Thymus (tissue), 11 donors: ENCODE measurements at regions not wholly inside any gene's neighbourhood (a gene's known extent, or its start where the extent isn't known, plus 50 kb on each side); places are given as distances from the start of the nearest gene placed in this dataset.

Source experiments
- DNase-seq, 9 donors: peaks; one replicate each; pipeline ENCODE4 v3.0.0-alpha.2; 2013; ENCODE audit warnings: low spot score in 9 of 9, low read depth in 6 of 9, missing footprints in 1 of 9
- H3K27ac ChIP-seq, 2 donors: one replicate each; pipeline ENCODE4 v1.5.1; 2013; ENCODE audit warnings: control low read depth in 1 of 2, low read depth in 1 of 2, low read length in 1 of 2, mild to moderate bottlenecking in 1 of 2, moderate library complexity in 1 of 2
- H3K27me3 ChIP-seq, 2 donors: one replicate each; pipeline ENCODE4 v1.5.1; 2013; ENCODE audit warnings: low read length in 1 of 2; ENCODE audit not compliant: control insufficient read depth in 2 of 2, insufficient read depth in 1 of 2
- H3K36me3 ChIP-seq, 2 donors: one replicate each; pipeline ENCODE4 v1.5.1; 2013; ENCODE audit warnings: low read length in 1 of 2, mild to moderate bottlenecking in 1 of 2, moderate library complexity in 1 of 2; ENCODE audit not compliant: control insufficient read depth in 2 of 2, insufficient read depth in 2 of 2
- H3K4me1 ChIP-seq, 2 donors: one replicate each; pipeline ENCODE4 v1.5.1; 2013; ENCODE audit warnings: low read length in 2 of 2; ENCODE audit not compliant: control insufficient read depth in 2 of 2, insufficient read depth in 2 of 2
- H3K4me3 ChIP-seq, 2 donors: one replicate each; pipeline ENCODE4 v1.5.1; 2013; ENCODE audit warnings: low read length in 2 of 2, control low read depth in 1 of 2, mild to moderate bottlenecking in 1 of 2
- H3K9me3 ChIP-seq, 2 donors: one replicate each; pipeline ENCODE4 v1.5.1; 2013; ENCODE audit warnings: low read length in 1 of 2, mild to moderate bottlenecking in 1 of 2; ENCODE audit not compliant: control insufficient read depth in 2 of 2, insufficient read depth in 1 of 2
- WGBS: extraction: QIAGEN DNeasy Blood & Tissue Kit; methylation state at CpG from one replicate; pipeline ENCODE4 v1.1.7; 2013; 5-methylcytosine and 5-hydroxymethylcytosine counted together
- donor health status: healthy.

DNA sequence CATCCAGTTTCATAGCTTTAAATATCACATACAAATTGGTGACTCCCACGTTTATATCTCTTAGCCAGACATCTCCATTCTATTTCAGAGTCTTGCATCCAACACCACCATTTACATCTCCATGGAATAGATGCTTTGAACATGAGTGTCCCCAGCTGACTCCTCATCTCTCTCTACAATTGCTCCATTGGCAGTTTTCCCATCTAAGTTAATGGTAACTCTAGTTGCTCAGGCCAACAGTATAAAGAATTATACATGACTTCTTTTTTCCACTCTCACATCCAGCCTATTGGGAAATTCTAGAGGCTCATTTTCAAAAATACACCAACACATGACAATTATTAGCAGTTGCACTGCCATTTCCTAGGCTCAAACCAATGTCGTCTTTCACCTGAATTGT, 388.2 kb downstream of the STIM2 start:
- no peak for DNase-seq
- Histone ChIP-seq H3K27me3 (no peaks in the 10 kb centered on the region), H3K36me3 (no peaks in the 10 kb centered on the region), H3K9me3 (no peaks in the 10 kb centered on the region), H3K4me1 (no peaks in the 10 kb centered on the region), H3K27ac (no peak overlapping the region), H3K4me3 (no peak overlapping the region)
- 75% methylated on average over 2 of the region's 2 CpGs for WGBS

DNA sequence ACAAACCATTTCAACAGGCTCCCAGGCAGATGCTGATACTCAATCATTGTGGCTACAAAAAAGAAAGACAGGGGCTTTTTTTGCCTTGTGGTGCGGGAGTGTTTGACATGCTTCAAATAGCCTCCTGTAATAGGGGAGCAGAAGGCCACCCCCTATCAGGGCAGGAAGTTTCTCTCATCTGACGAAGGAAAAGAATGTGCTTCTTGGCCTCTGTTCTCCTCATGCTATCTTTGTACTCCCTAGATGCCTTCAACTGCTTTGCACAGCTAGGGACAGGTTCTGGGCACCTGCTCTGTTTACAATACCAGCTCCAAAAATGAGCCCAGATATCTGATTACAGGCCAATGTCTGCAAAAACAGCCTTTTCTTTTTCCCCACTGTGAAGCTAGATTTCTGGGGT, 391.1 kb downstream of the STIM2 start:
- H3K36me3 ChIP-seq, result no peaks in the 10 kb centered on the region
- 76% methylated on average over 2 of the region's 2 CpGs for WGBS
- H3K4me1 ChIP-seq, result no peaks in the 10 kb centered on the region
- H3K9me3 ChIP-seq, result no peaks in the 10 kb centered on the region
- H3K4me3 ChIP-seq, result no peak overlapping the region
- DNase-seq, result no peak
- no peaks in the 10 kb centered on the region for H3K27me3 ChIP-seq
- H3K27ac ChIP-seq, result no peak overlapping the region

DNA sequence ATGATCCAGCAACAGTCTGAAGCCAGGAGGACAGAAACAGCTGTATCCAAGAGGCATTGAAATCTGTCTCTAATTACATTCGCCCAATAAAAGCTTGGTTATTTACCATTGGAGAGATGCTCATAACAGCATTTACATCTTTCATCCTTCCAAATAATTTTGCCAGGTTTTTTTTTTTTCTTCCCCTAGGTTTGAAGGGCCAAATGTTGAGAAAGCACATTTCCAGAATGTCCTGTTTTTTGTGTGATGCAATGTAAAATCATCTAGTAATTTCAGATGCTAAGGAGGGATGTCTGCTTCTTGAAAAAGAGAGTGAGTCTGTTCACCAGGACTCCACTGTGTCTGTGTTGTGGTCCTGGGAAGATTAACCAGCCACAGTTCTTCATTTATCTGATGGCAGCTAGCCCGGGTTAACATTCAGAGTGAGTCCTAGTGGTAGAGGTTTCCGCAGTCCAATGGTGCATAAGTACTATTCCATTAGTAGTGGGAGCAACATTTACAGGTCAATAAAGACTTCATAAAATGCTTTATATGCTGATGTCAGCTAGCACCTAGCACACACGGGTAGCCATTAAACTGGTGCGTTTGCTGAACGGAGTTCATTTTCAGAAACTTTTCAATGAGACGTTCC, 406.8 kb downstream of the STIM2 start:
- DNase-seq, result no peak
- 83% methylated on average over 7 of the region's 7 CpGs for WGBS
- H3K4me3 ChIP-seq, result no peak overlapping the region
- no peak overlapping the region for H3K27ac ChIP-seq
- H3K9me3 ChIP-seq, result no peaks in the 10 kb centered on the region
- no peaks in the 10 kb centered on the region for H3K36me3 ChIP-seq
- H3K4me1 ChIP-seq, result no peaks in the 10 kb centered on the region
- H3K27me3 ChIP-seq, result no peaks in the 10 kb centered on the region

DNA sequence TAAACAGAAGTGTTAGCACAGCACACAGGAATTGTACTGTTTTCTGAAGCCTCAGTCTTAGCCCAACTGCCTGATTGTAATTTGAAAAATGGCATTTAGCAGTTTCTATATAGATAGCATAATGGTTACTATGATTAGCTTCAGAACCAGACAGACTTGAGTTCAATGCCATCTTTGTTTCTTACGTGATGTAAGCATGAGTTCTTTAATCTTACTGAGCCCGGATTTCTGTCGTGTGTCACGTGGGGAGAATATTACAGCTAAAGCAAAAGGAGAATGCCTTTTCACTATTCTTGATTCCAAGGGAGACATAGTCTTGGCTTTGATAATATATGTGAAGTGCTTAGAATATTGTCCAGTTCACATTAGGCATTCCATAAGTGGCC, 407.3 kb downstream of the STIM2 start:
- DNase-seq, result no peak
- WGBS, result 93% methylated on average over 4 of the region's 4 CpGs
- H3K4me1 ChIP-seq, result no peaks in the 10 kb centered on the region
- no peaks in the 10 kb centered on the region for H3K36me3 ChIP-seq
- H3K27me3 ChIP-seq, result no peaks in the 10 kb centered on the region
- no peaks in the 10 kb centered on the region for H3K9me3 ChIP-seq
- no peak overlapping the region for H3K4me3 ChIP-seq
- H3K27ac ChIP-seq, result no peak overlapping the region

DNA sequence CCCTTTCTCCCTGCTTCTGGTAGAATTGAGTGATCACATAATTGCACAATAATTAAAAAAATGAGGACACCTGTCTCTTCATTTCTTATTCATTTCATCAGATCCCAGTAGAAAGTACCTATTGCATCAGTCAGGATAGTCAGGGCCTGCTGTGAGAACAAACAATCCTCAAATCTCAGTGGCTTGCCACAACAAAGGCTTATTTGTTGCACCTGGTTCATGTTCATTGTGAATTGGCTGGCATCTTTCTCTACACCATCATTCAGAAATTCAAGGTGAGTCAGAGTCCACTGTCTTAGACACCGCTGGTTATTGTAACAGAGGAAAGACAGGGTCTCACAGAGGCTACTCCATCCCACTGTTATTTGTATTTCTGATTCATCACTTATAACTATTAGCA, 409.8 kb downstream of the STIM2 start:
- H3K4me3 ChIP-seq, result no peak overlapping the region
- H3K27ac ChIP-seq, result no peak overlapping the region
- 88% methylated on average over 1 of the region's 1 CpG for WGBS
- no peaks in the 10 kb centered on the region for H3K9me3 ChIP-seq
- H3K36me3 ChIP-seq, result no peaks in the 10 kb centered on the region
- H3K27me3 ChIP-seq, result no peaks in the 10 kb centered on the region
- DNase-seq, result no peak
- no peaks in the 10 kb centered on the region for H3K4me1 ChIP-seq

DNA sequence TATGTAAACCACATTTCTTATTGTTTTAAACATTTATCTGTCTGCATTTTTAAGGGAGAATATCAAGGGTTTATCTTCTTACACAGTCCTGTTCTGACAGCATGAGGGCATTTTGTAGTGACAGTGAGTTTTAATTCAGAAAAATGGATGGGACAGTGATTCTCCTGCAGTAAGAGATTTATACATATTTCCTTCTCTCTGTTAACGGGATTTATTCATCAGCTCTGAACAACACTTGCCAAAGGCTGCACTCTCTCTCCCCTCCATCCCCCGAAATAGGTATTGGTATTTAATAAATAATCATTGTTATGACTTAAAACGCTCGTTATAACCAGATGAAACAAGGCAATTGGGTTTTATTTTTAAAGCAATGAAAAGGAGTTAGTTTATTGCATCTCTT, 410.9 kb downstream of the STIM2 start:
- Histone ChIP-seq H3K4me3 (no peak overlapping the region), H3K9me3 (no peaks in the 10 kb centered on the region), H3K36me3 (no peaks in the 10 kb centered on the region), H3K27me3 (no peaks in the 10 kb centered on the region), H3K27ac (no peak overlapping the region), H3K4me1 (no peaks in the 10 kb centered on the region)
- 87% methylated on average over 4 of the region's 4 CpGs for WGBS
- no peak for DNase-seq

DNA sequence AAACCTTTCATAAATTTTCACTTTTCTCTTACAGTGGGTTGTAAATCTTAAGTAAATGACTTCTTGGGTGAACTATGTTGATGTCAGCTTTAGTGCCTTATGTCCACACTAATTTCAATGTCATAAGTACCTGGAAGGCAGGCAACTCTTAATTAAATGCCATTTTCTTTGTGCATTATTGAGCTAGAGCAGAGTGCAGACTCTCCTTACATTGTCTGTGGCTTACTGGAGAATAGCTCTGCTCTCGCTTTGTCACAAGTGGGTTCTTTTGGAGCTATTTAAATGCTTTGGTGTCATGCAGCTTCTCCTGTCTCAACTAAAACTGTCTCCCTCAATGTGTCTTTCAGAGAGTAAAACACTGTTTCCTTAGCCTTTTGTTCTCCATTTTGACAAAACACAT, 411.6 kb downstream of the STIM2 start:
- Histone ChIP-seq H3K4me3 (no peak overlapping the region), H3K27ac (no peak overlapping the region), H3K4me1 (no peaks in the 10 kb centered on the region), H3K27me3 (no peaks in the 10 kb centered on the region), H3K9me3 (no peaks in the 10 kb centered on the region), H3K36me3 (no peaks in the 10 kb centered on the region)
- no peak for DNase-seq
- WGBS, result 0% methylated on average over 1 of the region's 1 CpG

DNA sequence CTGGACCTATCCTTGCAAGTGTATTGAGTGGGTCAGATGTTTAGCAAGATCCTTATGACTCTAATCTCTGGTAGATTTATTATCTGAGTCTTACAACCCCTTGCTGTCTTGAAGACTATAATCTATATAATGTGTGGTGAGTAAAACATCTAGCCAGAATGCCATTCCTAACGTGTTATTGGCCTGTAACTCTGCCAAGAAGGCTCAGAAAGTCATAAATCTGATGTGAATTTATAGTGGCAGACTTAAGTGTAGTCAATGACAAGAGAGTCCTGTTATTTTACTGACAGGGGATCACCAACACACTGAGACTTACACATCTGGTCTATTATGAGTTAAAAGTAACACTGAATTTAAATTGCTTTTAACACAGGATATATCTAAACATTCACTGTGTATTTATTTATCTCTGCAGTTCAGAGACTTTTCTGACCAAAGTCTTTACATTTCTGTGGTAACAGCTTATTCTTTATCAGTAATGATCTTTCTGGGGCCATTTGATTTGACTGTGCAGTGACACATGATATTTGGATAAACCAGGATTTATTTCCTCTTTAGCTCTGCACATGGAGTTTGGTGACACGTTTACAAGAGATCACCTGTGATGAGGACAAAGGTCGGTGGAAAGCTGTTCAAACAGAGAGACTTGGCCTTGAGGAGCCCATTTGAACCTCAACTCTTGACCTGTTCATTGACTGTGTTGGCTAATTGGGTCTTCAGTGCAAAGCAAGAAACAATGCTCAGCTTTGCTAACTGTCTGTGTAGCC, 415.8 kb downstream of the STIM2 start:
- no peak overlapping the region for H3K4me3 ChIP-seq
- H3K36me3 ChIP-seq, result no peaks in the 10 kb centered on the region
- WGBS, result 76% methylated on average over 3 of the region's 3 CpGs
- no peaks in the 10 kb centered on the region for H3K9me3 ChIP-seq
- H3K27me3 ChIP-seq, result no peaks in the 10 kb centered on the region
- H3K27ac ChIP-seq, result no peak overlapping the region
- H3K4me1 ChIP-seq, result no peaks in the 10 kb centered on the region
- DNase-seq, result no peak

DNA sequence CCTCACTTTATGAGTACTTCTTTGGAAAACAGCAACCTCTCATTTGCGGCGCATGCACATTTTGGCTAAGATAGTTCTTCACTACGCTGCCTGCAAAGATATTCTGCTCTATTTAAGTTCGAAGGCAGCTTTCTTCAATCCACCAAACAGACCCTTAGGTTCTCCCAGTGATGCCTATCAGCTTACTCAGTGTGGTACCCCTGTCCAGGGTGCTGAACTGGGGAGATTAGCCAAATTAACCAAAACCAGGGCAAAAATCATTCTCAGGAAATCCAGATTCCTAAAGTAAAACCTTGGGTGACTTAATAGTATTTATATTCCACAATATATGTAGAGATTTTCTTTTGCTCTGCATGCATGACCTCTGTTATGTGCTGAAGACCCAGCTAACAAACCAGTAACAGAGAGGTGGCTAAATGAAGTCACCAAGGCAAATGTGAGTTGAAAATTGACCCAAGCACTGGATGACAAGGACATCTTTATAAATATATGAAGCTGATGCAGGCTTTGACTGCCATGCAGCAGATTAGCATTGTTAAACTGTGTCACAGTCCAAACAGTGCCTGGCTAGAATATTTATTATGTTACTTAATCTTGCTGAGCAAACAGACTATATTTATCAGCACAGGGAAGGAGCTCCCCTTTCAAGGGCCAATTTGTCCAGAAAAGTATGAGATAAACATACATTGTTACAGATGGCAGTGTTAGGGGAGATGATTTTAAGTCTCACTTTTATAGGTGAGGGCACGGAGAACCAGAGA, 418.2 kb downstream of the STIM2 start:
- 72% methylated on average over 5 of the region's 5 CpGs for WGBS
- Histone ChIP-seq H3K9me3 (no peaks in the 10 kb centered on the region), H3K4me3 (no peak overlapping the region), H3K4me1 (no peaks in the 10 kb centered on the region), H3K27ac (no peak overlapping the region), H3K36me3 (no peaks in the 10 kb centered on the region), H3K27me3 (no peaks in the 10 kb centered on the region)
- DNase-seq, result peak in 2 of 9 donors; percentile 6 to 8
